ENCODE measurements at regions not wholly inside any gene's neighbourhood (a gene's known extent, or its start where the extent isn't known, plus 50 kb on each side); places are given as distances from the start of the nearest gene placed in this dataset.
"Not testable (repeated sequence)": the region's sequence is repeated elsewhere in the genome, so short reads cannot be mapped to it uniquely, and the experiment has no call there.

- not testable (repeated sequence) for DNase-seq
Observed at GRCh38 chr9:65223986-65224385, 61.0 kb downstream of the FOXD4L5 start.

- DNase-seq: not testable (repeated sequence)
Observed at GRCh38 chr9:65208834-65209233, 76.2 kb downstream of the FOXD4L5 start.

GRCh38 chr9:65207273-65207672 is 77.7 kb downstream of the FOXD4L5 start:
- not testable (repeated sequence) for DNase-seq

- DNase-seq: not testable (repeated sequence)
Observed at GRCh38 chr9:65205853-65206252, 79.2 kb downstream of the FOXD4L5 start.

- not testable (repeated sequence) for DNase-seq
Observed at GRCh38 chr9:65195781-65196180, 89.2 kb downstream of the FOXD4L5 start.

GRCh38 chr9:65155937-65156336 is 129.1 kb downstream of the FOXD4L5 start:
- DNase-seq: peak; percentile 21

All from EL (cell line).